ENCODE measurements at regions not wholly inside any gene's neighbourhood (a gene's known extent, or its start where the extent isn't known, plus 50 kb on each side); places are given as distances from the start of the nearest gene placed in this dataset.
A peak's percentile ranks its signal among the peaks of the same experiment; 100 is the strongest.

- BruUV-seq (replicated peaks), result no TSS peak
These were observed 111.4 kb upstream of the GATA6 start for GRCh38 chr18:22057908-22058527.

GRCh38 chr18:22060361-22060760, 109.0 kb upstream of the GATA6 start:
- H3K27me3 ChIP-seq (replicated peaks; ENCODE audit: insufficient read depth, low read depth, low read length, poor library complexity), result no peaks in the 10 kb centered on the region
- H3K27ac ChIP-seq (ENCODE audit: low read depth, low read length, poor library complexity, severe bottlenecking), result no peak overlapping the region
- DNase-seq (ENCODE audit: low spot score), result peak; percentile 21
- intact Hi-C loops (cut with micrococcal nuclease; ENCODE audit: unreplicated experiment), result no loop called here
- H3K9me3 ChIP-seq (ENCODE audit: low read depth, low read length, poor library complexity, severe bottlenecking), result no peaks in the 10 kb centered on the region
- peaks cover 13% of the 10 kb centered on the region for H3K4me1 ChIP-seq (ENCODE audit: insufficient read depth, low read length, poor library complexity, severe bottlenecking)
- ChIA-PET CTCF (no interaction called here), POLR2A (ENCODE audit: low non-redundant PET) (no interaction called here)
- no peak for TF ChIP-seq EZH2 (IDR thresholded peaks at IDR 0.05; ENCODE audit: borderline replicate concordance, low read depth, low read length, poor library complexity, severe bottlenecking)
- TF ChIP-seq CTCF (conservative IDR thresholded peaks at IDR 0.05; ENCODE audit: low read depth, low read length), result no peak
- no peak overlapping the region for H3K4me3 ChIP-seq (ENCODE audit: low read depth, low read length, poor library complexity, severe bottlenecking)
- BruUV-seq (replicated peaks), result no TSS peak
- H3K36me3 ChIP-seq (ENCODE audit: insufficient read depth, low read length, poor library complexity, severe bottlenecking), result no peaks in the 10 kb centered on the region

More at GRCh38 chr18:22057908-22058527, 111.4 kb upstream of the GATA6 start:
- intact Hi-C loops (cut with micrococcal nuclease; ENCODE audit: unreplicated experiment), result no loop called here
- Histone ChIP-seq H3K4me3 (ENCODE audit: low read depth, low read length, poor library complexity, severe bottlenecking) (no peak overlapping the region), H3K9me3 (ENCODE audit: low read depth, low read length, poor library complexity, severe bottlenecking) (no peaks in the 10 kb centered on the region), H3K27me3 (replicated peaks; ENCODE audit: insufficient read depth, low read depth, low read length, poor library complexity) (no peaks in the 10 kb centered on the region), H3K36me3 (ENCODE audit: insufficient read depth, low read length, poor library complexity, severe bottlenecking) (no peaks in the 10 kb centered on the region), H3K27ac (ENCODE audit: low read depth, low read length, poor library complexity, severe bottlenecking) (no peak overlapping the region), H3K4me1 (ENCODE audit: insufficient read depth, low read length, poor library complexity, severe bottlenecking) (peaks cover 13% of the 10 kb centered on the region)
- TF ChIP-seq CTCF (conservative IDR thresholded peaks at IDR 0.05; ENCODE audit: low read depth, low read length) (no peak), EZH2 (IDR thresholded peaks at IDR 0.05; ENCODE audit: borderline replicate concordance, low read depth, low read length, poor library complexity, severe bottlenecking) (no peak)
- POLR2A ChIA-PET (ENCODE audit: low non-redundant PET), result no interaction called here
- CTCF ChIA-PET, result no interaction called here
- no peak for DNase-seq (ENCODE audit: low spot score)

GRCh38 chr18:22063102-22063501, 106.3 kb upstream of the GATA6 start:
- CTCF ChIA-PET, result no interaction called here
- no peaks in the 10 kb centered on the region for H3K9me3 ChIP-seq (ENCODE audit: low read depth, low read length, poor library complexity, severe bottlenecking)
- no TSS peak for BruUV-seq (replicated peaks)
- POLR2A ChIA-PET (ENCODE audit: low non-redundant PET), result no interaction called here
- no peak for DNase-seq (ENCODE audit: low spot score)
- H3K36me3 ChIP-seq (ENCODE audit: insufficient read depth, low read length, poor library complexity, severe bottlenecking), result no peaks in the 10 kb centered on the region
- no peak overlapping the region for H3K27ac ChIP-seq (ENCODE audit: low read depth, low read length, poor library complexity, severe bottlenecking)
- TF ChIP-seq CTCF (conservative IDR thresholded peaks at IDR 0.05; ENCODE audit: low read depth, low read length) (no peak), EZH2 (IDR thresholded peaks at IDR 0.05; ENCODE audit: borderline replicate concordance, low read depth, low read length, poor library complexity, severe bottlenecking) (no peak)
- intact Hi-C loops (cut with micrococcal nuclease; ENCODE audit: unreplicated experiment), result no loop called here
- no peaks in the 10 kb centered on the region for H3K27me3 ChIP-seq (replicated peaks; ENCODE audit: insufficient read depth, low read depth, low read length, poor library complexity)
- H3K4me1 ChIP-seq (ENCODE audit: insufficient read depth, low read length, poor library complexity, severe bottlenecking), result peaks cover 13% of the 10 kb centered on the region
- no peak overlapping the region for H3K4me3 ChIP-seq (ENCODE audit: low read depth, low read length, poor library complexity, severe bottlenecking)

All from A673 (cell line).